ENCODE measurements at regions not wholly inside any gene's neighbourhood (a gene's known extent, or its start where the extent isn't known, plus 50 kb on each side); places are given as distances from the start of the nearest gene placed in this dataset.

DNA sequence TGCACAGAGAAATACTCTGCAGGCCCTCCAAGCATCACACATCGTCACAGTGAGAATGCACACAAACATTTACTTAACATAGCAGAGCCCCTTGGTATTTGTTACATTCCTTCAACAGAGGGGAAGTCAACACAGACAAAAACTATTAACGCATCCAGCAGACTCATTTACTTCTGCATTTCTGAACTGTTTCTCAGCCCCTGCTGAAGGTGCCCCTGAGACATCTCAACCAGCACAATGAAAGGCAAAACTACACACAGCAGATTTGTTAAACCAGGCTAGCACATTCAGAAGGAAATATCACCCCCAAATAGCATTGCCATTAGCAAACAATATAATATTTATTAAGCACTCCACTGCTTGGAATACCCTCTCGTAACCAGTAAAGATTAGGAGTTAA is 367.0 kb downstream of the RAB28 start:
- TF ChIP-seq, protein P1, sequence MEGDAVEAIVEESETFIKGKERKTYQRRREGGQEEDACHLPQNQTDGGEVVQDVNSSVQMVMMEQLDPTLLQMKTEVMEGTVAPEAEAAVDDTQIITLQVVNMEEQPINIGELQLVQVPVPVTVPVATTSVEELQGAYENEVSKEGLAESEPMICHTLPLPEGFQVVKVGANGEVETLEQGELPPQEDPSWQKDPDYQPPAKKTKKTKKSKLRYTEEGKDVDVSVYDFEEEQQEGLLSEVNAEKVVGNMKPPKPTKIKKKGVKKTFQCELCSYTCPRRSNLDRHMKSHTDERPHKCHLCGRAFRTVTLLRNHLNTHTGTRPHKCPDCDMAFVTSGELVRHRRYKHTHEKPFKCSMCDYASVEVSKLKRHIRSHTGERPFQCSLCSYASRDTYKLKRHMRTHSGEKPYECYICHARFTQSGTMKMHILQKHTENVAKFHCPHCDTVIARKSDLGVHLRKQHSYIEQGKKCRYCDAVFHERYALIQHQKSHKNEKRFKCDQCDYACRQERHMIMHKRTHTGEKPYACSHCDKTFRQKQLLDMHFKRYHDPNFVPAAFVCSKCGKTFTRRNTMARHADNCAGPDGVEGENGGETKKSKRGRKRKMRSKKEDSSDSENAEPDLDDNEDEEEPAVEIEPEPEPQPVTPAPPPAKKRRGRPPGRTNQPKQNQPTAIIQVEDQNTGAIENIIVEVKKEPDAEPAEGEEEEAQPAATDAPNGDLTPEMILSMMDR (IDR thresholded peaks at IDR 0.05): no peak
- TF ChIP-seq ZFX (IDR thresholded peaks at IDR 0.05; ENCODE audit: borderline replicate concordance): no peak
